ENCODE measurements at regions not wholly inside any gene's neighbourhood (a gene's known extent, or its start where the extent isn't known, plus 50 kb on each side); places are given as distances from the start of the nearest gene placed in this dataset.

DNA sequence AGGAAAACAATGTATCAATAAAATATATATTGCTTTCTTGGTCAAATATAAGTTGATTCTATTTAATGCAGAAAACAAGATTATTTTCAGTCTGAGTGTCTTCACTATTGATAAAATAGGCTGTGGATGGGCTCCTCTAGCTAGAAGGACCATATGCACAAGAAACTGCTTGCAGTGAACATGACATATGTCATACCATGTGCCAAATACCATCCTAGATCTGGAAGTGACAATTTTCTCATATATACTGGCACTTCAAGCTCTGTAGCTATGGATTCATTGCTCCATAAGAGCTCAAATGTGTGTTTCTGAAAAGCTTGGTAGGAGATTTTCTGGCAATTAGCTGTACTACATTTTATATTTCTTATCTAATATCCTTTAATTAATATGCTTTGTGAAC lies 95.6 kb upstream of the CDH6 start:
- TF ChIP-seq, protein P1, sequence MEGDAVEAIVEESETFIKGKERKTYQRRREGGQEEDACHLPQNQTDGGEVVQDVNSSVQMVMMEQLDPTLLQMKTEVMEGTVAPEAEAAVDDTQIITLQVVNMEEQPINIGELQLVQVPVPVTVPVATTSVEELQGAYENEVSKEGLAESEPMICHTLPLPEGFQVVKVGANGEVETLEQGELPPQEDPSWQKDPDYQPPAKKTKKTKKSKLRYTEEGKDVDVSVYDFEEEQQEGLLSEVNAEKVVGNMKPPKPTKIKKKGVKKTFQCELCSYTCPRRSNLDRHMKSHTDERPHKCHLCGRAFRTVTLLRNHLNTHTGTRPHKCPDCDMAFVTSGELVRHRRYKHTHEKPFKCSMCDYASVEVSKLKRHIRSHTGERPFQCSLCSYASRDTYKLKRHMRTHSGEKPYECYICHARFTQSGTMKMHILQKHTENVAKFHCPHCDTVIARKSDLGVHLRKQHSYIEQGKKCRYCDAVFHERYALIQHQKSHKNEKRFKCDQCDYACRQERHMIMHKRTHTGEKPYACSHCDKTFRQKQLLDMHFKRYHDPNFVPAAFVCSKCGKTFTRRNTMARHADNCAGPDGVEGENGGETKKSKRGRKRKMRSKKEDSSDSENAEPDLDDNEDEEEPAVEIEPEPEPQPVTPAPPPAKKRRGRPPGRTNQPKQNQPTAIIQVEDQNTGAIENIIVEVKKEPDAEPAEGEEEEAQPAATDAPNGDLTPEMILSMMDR (IDR thresholded peaks at IDR 0.05): no peak
- TF ChIP-seq POLR2AphosphoS5 (IDR thresholded peaks at IDR 0.05): no peak
- TF ChIP-seq POLR2A (IDR thresholded peaks at IDR 0.05; ENCODE audit: low read depth): no peak
- no peak for TF ChIP-seq EP300 (IDR thresholded peaks at IDR 0.05)
